Upper lobe of left lung (tissue), 4 donors: ENCODE measurements at regions not wholly inside any gene's neighbourhood (a gene's known extent, or its start where the extent isn't known, plus 50 kb on each side); places are given as distances from the start of the nearest gene placed in this dataset.
"Not testable (repeated sequence)": the region's sequence is repeated elsewhere in the genome, so short reads cannot be mapped to it uniquely, and the experiment has no call there.

Experiments used
- POLR2A ChIP-seq, 4 donors: fragments of 450-650 bp; IDR thresholded peaks; one replicate each; pipeline ENCODE4 v1.5.1; 2016 to 2017; ENCODE audit warnings: antibody characterized with exemption in 4 of 4, mild to moderate bottlenecking in 2 of 4
- TF ChIP-seq, protein P1 (sequence below), 6 experiments: fragments of 450-650 bp in 4 of 6; fragments of 200-600 bp in 2 of 6; sonication (generic) in 2 of 6; IDR thresholded peaks; one replicate each; pipeline ENCODE4 v1.5.1; 2016 to 2019; ENCODE audit warnings: antibody characterized with exemption in 6 of 6

- TF ChIP-seq, protein P1, sequence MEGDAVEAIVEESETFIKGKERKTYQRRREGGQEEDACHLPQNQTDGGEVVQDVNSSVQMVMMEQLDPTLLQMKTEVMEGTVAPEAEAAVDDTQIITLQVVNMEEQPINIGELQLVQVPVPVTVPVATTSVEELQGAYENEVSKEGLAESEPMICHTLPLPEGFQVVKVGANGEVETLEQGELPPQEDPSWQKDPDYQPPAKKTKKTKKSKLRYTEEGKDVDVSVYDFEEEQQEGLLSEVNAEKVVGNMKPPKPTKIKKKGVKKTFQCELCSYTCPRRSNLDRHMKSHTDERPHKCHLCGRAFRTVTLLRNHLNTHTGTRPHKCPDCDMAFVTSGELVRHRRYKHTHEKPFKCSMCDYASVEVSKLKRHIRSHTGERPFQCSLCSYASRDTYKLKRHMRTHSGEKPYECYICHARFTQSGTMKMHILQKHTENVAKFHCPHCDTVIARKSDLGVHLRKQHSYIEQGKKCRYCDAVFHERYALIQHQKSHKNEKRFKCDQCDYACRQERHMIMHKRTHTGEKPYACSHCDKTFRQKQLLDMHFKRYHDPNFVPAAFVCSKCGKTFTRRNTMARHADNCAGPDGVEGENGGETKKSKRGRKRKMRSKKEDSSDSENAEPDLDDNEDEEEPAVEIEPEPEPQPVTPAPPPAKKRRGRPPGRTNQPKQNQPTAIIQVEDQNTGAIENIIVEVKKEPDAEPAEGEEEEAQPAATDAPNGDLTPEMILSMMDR (IDR thresholded peaks at IDR 0.05): not testable (repeated sequence)
- not testable (repeated sequence) for TF ChIP-seq POLR2A (IDR thresholded peaks at IDR 0.05)
These were observed 51.0 kb upstream of the SIK1 start for GRCh38 chr21:43477945-43478386.
